Common myeloid progenitor, CD34-positive (primary cell): ENCODE measurements at regions not wholly inside any gene's neighbourhood (a gene's known extent, or its start where the extent isn't known, plus 50 kb on each side); places are given as distances from the start of the nearest gene placed in this dataset.
"Not testable (repeated sequence)": the region's sequence is repeated elsewhere in the genome, so short reads cannot be mapped to it uniquely, and the experiment has no call there.

Experiments used
- CTCF ChIA-PET: fragments of 350-600 bp; sonication (Branson Sonifier 250); formaldehyde crosslinking; loops from one replicate; lab custom pipeline; 2021; ENCODE audit warnings: antibody characterized with exemption; lab: Charles Lee
- POLR2A ChIA-PET: fragments of 350-600 bp; sonication (Branson Sonifier 250); formaldehyde crosslinking; loops from one replicate; lab custom pipeline; 2021; ENCODE audit warnings: antibody characterized with exemption; lab: Charles Lee
- DNase-seq, 3 donors: peaks; one replicate each; pipeline versions ENCODE4 v3.0.0 to v3.0.0-alpha.2; 2013
- H3K27ac ChIP-seq, 2 experiments: 1 replicate in 1 of 2; 2 replicates in 1 of 2; pipeline ENCODE4 v1.7.0; 2013; ENCODE audit warnings: inconsistent platforms in 2 of 2, low read length in 2 of 2, mild to moderate bottlenecking in 2 of 2, low read depth in 1 of 2, moderate library complexity in 1 of 2; ENCODE audit not compliant: severe bottlenecking in 2 of 2, insufficient read depth in 1 of 2, poor library complexity in 1 of 2
- H3K27me3 ChIP-seq, 5 experiments: replicated peaks in 2 of 5; 1 replicate in 3 of 5; 2 replicates in 2 of 5; pipeline versions ENCODE4 v1.6.1 to v1.7.0; 2013; ENCODE audit warnings: low read length in 4 of 5, mild to moderate bottlenecking in 2 of 5, moderate library complexity in 2 of 5, inconsistent platforms in 1 of 5; ENCODE audit not compliant: insufficient read depth in 5 of 5, control insufficient read depth in 4 of 5
- H3K36me3 ChIP-seq, 4 experiments: 1 replicate in 2 of 4; 2 replicates in 2 of 4; pipeline versions ENCODE4 v1.6.1 to v1.7.0; 2013; ENCODE audit warnings: low read length in 3 of 4, control low read depth in 1 of 4, mild to moderate bottlenecking in 1 of 4; ENCODE audit not compliant: control insufficient read depth in 4 of 4, insufficient read depth in 4 of 4
- H3K4me1 ChIP-seq, 4 experiments: 1 replicate in 3 of 4; 2 replicates in 1 of 4; pipeline versions ENCODE4 v1.6.1 to v1.7.1; 2013; ENCODE audit warnings: low read length in 3 of 4, mild to moderate bottlenecking in 3 of 4, control low read depth in 1 of 4, inconsistent platforms in 1 of 4, moderate library complexity in 1 of 4; ENCODE audit not compliant: control insufficient read depth in 4 of 4, insufficient read depth in 4 of 4; ENCODE audit errors: control extremely low read depth in 1 of 4
- H3K4me3 ChIP-seq, 7 experiments: 1 replicate in 4 of 7; 2 replicates in 3 of 7; pipeline versions ENCODE4 v1.5.1 to v1.7.0; 2013; ENCODE audit warnings: mild to moderate bottlenecking in 7 of 7, low read length in 6 of 7, moderate library complexity in 6 of 7, inconsistent platforms in 2 of 7, low read depth in 2 of 7, control low read depth in 1 of 7; ENCODE audit not compliant: insufficient read depth in 4 of 7, control insufficient read depth in 1 of 7; ENCODE audit errors: extremely low read depth in 1 of 7
- H3K9me3 ChIP-seq, 5 experiments: 1 replicate in 4 of 5; 2 replicates in 1 of 5; pipeline versions ENCODE4 v1.6.1 to v1.7.1; 2013; ENCODE audit warnings: low read length in 4 of 5, mild to moderate bottlenecking in 2 of 5, inconsistent platforms in 1 of 5, low read depth in 1 of 5, moderate library complexity in 1 of 5; ENCODE audit not compliant: control insufficient read depth in 4 of 5, insufficient read depth in 2 of 5; ENCODE audit errors: control extremely low read depth in 1 of 5
- WGBS: methylation state at CpG from one replicate; pipeline ENCODE4 v1.1.5; 2013; ENCODE audit not compliant: insufficient coverage; 5-methylcytosine and 5-hydroxymethylcytosine counted together

DNA sequence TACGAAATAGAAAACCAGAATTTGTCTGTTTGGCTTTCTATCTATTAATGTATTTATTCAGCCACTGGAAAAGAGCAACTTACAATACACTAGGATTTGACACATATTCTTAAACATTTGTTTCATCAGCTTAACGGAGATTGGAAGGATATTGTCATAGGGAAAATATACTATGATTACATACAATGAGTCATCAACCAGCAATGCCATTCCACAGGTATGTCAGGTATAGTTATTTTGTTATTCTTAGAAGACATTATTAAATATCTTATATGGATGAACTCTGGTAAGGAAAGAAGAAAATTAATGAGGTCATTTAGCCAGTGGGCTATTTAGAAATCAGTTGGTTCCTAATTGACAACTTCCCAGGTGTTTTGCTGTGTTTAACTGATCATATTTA is 926.6 kb downstream of the STIM2 start:
- POLR2A ChIA-PET = no interaction called here
- Histone ChIP-seq H3K9me3 (no peaks in the 10 kb centered on the region), H3K27me3 (no peaks in the 10 kb centered on the region), H3K36me3 (no peaks in the 10 kb centered on the region), H3K4me1 (no peaks in the 10 kb centered on the region), H3K4me3 (no peak overlapping the region), H3K27ac (no peak overlapping the region)
- no peak for DNase-seq
- CTCF ChIA-PET = no interaction called here
- no CpG with 5 or more reads among the region's 2 CpGs for WGBS

DNA sequence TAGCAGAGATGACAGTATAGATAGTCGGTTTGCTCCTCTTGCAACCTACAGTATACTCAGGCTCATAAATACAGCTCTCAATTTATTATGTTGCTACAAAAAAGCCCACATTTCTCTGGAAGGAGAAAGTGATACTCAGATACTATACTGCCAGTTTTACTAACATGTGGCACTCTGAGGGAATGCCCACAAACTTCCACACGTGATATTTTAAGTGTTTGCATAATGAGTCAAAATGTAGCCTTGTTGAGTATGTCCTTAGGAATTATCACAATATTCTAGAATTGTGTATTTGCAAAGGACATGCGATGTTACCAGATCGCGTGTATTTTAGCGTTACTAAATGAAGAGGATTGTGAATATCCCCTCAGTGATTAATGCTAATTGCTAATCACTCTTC is 929.1 kb downstream of the STIM2 start:
- Histone ChIP-seq H3K36me3 (no peaks in the 10 kb centered on the region), H3K4me1 (no peaks in the 10 kb centered on the region), H3K4me3 (no peak overlapping the region), H3K9me3 (no peaks in the 10 kb centered on the region), H3K27ac (no peak overlapping the region), H3K27me3 (no peaks in the 10 kb centered on the region)
- 93% methylated on average over 4 of the region's 6 CpGs for WGBS
- ChIA-PET CTCF (no interaction called here), POLR2A (no interaction called here)
- no peak for DNase-seq

- WGBS = 94% methylated on average over 3 of the region's 5 CpGs
- H3K4me1 ChIP-seq = no peaks in the 10 kb centered on the region
- no peaks in the 10 kb centered on the region for H3K36me3 ChIP-seq
- ChIA-PET CTCF (no interaction called here), POLR2A (no interaction called here)
- no peak overlapping the region for H3K4me3 ChIP-seq
- no peaks in the 10 kb centered on the region for H3K27me3 ChIP-seq
- no peaks in the 10 kb centered on the region for H3K9me3 ChIP-seq
- DNase-seq = no peak
- no peak overlapping the region for H3K27ac ChIP-seq
Observed at GRCh38 chr4:27790911-27791310, 930.3 kb downstream of the STIM2 start.

DNA sequence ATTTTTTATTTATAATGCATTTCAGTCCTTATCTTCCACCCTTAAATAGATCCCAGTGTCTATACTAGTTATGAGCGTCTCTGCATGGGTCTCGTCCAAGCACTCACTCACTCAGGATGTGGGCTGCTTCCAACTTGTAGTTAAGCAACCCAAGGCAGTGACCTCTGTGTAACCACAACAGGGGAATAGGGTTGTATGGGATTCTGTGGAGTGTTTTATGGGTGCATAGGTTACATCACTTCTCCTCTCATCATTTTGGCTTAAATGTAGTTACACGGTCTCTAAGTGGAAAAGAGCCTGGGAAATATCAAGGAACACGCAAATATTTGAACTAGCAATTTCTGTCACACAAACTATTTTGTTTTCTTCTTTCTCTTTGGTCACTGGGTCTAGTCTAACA is 931.0 kb downstream of the STIM2 start:
- ChIA-PET POLR2A (no interaction called here), CTCF (interaction anchor here (0.6 kb wide), 1 partner anchor 732 kb away, joined by 3 read pairs; no protein-coding TSS in a partner anchor)
- DNase-seq = no peak
- Histone ChIP-seq H3K4me3 (no peak overlapping the region), H3K27me3 (no peaks in the 10 kb centered on the region), H3K36me3 (no peaks in the 10 kb centered on the region), H3K4me1 (no peaks in the 10 kb centered on the region), H3K27ac (no peak overlapping the region), H3K9me3 (no peaks in the 10 kb centered on the region)
- 72% methylated on average over 4 of the region's 4 CpGs for WGBS

DNA sequence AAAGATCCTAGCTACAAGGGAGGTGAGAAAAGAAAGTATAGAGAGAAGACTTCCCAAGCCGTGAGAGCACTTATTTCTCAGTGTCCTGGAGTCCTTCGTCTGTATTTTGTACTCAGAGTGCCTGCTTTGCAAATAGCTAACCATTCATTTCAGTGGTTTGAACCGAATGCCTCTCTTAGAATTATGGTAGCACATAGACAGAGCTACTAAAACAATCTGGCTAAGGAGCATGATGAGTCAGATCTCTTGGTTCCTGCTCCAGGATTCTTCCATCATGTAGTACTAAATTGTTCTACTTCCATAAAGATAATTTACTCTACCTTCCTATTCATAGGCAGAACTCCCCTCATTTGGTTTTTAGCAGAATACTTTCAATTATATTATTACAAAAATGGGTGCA is 946.6 kb downstream of the STIM2 start:
- POLR2A ChIA-PET = no interaction called here
- no peak overlapping the region for H3K4me3 ChIP-seq
- no peaks in the 10 kb centered on the region for H3K4me1 ChIP-seq
- H3K27me3 ChIP-seq = no peaks in the 10 kb centered on the region
- no peak for DNase-seq
- no peaks in the 10 kb centered on the region for H3K36me3 ChIP-seq
- 76% methylated on average over 3 of the region's 3 CpGs for WGBS
- H3K9me3 ChIP-seq = no peaks in the 10 kb centered on the region
- CTCF ChIA-PET = no interaction called here
- no peak overlapping the region for H3K27ac ChIP-seq

- WGBS = 90% methylated on average over 2 of the region's 3 CpGs
- no peak for DNase-seq
- ChIA-PET POLR2A (no interaction called here), CTCF (interaction anchor here (0.7 kb wide), 1 partner anchor 1354 kb away, joined by 3 read pairs; no protein-coding TSS in a partner anchor)
- no peaks in the 10 kb centered on the region for H3K9me3 ChIP-seq
- H3K4me3 ChIP-seq = no peak overlapping the region
- H3K27ac ChIP-seq = no peak overlapping the region
- H3K27me3 ChIP-seq = no peaks in the 10 kb centered on the region
- no peaks in the 10 kb centered on the region for H3K36me3 ChIP-seq
- H3K4me1 ChIP-seq = no peaks in the 10 kb centered on the region
Observed at GRCh38 chr4:27811948-27812347, 951.3 kb downstream of the STIM2 start.

DNA sequence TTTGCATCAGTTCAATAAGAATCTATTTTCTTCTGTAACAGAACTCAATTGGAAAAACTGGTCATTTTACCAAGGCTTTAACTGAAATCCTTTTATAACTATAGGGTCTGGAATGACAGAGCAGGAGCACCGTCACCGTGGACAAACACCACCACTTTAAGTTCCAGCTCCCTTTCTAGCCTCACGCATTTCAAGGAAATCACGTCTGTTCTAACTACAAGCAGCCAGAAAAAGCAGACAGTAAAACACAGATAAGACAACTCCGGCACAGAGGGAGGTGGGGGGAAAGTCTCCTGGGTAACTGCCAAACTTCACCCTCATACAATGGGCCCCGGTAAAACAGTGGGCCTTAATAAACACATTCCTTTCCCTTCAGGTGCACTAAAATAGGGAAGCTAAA is 952.6 kb downstream of the STIM2 start:
- H3K27ac ChIP-seq, H3K36me3 ChIP-seq, CTCF ChIA-PET, H3K4me1 ChIP-seq, H3K27me3 ChIP-seq, H3K9me3 ChIP-seq, H3K4me3 ChIP-seq, POLR2A ChIA-PET, DNase-seq: not testable (repeated sequence)
- 57% methylated on average over 4 of the region's 6 CpGs for WGBS
